Left colon (tissue), 2 donors: ENCODE measurements at regions not wholly inside any gene's neighbourhood (a gene's known extent, or its start where the extent isn't known, plus 50 kb on each side); places are given as distances from the start of the nearest gene placed in this dataset.

Experiments used
- ATAC-seq: fragments of 200-7000 bp; cut with Tn5 transposase; one replicate; pipeline ENCODE4 v1.9.1; 2020; ENCODE audit warnings: mild to moderate bottlenecking, moderate library complexity
- DNase-seq, 2 donors: peaks; one replicate each; pipeline ENCODE4 v3.0.0-alpha.2; 2020
- intact Hi-C, 2 donors: fragments of 100-400 bp; cut with DNase I in 1 of 2; cut with micrococcal nuclease in 1 of 2; formaldehyde crosslinking; loops; one replicate each; pipeline versions ENCODE4 v1.11.2 to v1.14.0; 2022; cut with DNase I, micrococcal nuclease
- donor health status: DM: no; HTN: no; CAD: no.
- donor health status: DM: yes; HTN: yes; CAD: no.

DNA sequence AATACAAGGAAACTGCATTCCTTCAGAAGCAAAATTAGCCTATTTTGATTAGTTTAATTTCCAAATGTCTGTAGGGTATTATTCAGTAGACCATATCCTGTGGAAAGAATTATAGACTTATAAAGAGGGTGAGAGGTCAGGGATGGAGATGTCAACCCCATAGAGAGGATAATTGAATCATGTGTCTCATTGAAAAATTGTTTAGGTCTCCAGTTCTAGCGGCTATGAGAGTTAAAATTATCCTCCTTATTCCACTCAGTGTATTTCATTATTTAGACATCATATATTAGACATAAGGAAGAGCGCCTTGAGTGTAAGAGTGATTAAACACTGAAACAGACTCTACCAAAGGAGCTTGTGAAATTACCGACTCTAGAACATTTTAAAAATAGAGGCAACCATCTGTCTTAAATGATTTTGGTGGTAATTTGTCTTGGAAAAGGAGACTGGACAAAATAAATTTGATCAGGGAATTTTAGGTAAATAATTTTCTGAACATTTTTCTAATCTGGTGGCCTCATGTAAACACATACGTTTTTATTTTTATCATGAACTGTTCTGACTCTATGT lies 654.4 kb upstream of the TENM3 start:
- ATAC-seq (no peak), DNase-seq (no peak)
- intact Hi-C loops: no loop called here

GRCh38 chr4:181592221-181592745 lies 650.9 kb upstream of the TENM3 start:
- DNase-seq: no peak
- ATAC-seq: no peak
- intact Hi-C loops: no loop called here

DNA sequence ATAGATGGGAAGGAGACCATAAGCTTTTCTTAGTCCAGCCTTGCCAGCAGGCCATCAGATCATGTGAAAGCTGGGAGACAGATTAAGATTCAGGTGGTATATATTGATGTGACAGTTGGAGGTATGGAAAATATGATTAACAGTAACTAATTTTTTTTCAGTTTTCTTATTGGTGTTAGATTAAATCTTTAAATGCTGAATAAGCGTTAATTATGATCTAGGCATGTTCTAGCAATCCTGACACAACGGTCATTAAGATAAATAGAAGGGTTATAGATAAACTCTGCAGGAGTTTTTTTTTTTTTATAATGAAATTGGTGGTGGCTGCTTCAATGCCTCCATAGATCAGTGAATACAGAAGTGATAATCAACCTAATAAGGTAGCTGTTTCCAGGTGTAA lies 649.5 kb upstream of the TENM3 start:
- DNase-seq (no peak), ATAC-seq (no peak)
- intact Hi-C loops: no loop called here

GRCh38 chr4:181594188-181594587 lies 649.0 kb upstream of the TENM3 start:
- ATAC-seq (no peak), DNase-seq (no peak)
- intact Hi-C loops: no loop called here

GRCh38 chr4:181595716-181596115 lies 647.5 kb upstream of the TENM3 start:
- ATAC-seq (no peak), DNase-seq (no peak)
- intact Hi-C loops: no loop called here

DNA sequence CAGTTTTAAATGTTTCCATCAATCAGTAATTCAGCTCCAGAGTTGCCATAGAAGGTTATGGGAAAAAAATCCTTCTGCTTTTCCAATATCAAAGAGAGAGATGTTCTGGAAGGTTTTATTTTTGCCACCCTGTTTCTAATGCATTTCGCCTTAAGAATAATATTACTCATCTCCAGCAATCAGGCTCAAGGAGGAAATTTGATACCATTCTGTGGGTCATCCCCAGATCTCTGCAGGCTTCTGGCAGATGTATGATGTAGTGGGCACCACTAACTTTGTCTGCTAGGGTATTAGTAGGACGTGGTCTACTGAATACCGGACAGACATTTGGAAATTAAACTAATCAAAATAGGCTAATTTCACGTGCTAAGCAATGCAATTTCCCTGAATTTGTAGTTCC lies 645.4 kb upstream of the TENM3 start:
- ATAC-seq: no peak
- intact Hi-C loops: no loop called here
- no peak for DNase-seq

- DNase-seq (no peak), ATAC-seq (no peak)
- intact Hi-C loops: no loop called here
These were observed 644.1 kb upstream of the TENM3 start for GRCh38 chr4:181599134-181599533.

DNA sequence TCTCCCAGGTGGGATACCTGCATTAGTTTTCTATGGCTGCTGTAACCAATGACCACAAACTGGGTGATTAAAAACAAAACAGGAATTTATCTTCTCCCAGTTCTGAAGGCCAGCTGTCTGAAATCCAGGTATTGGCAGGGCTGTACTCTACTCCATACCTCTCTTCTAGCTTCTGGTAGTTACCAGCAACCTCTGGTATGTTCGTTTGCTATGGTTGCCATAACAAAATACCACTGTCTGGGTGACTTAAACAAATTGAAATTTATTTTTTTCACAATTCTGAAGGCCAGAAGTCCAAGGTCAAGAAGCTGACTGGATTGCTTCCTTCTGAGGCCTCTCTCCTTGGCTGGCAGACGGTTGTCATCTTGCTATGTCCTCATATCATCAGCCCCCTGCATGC lies 642.1 kb upstream of the TENM3 start:
- no peak for DNase-seq
- no peak for ATAC-seq

DNA sequence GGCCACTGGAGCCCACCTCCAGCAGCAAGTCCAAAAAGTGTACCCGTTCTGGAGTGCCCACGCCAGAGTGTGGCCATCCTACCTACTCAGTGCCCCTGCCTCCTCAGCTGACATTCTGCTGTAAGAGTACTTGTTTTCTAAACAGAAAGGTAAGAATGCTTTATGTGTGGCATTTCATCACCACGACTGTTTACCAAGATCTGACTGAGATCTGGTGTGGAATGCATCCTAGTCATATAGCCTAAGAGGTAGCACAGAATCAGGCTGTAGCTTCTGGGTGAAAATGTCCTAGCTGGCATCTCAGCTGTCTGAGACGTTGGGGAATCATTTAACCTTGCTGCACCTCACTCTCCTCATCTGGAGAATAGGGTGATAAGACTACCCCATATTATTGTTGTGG lies 638.7 kb upstream of the TENM3 start:
- ATAC-seq: no peak
- no peak for DNase-seq
- intact Hi-C loops: no loop called here

More for the DNA sequence above, 642.1 kb upstream of the TENM3 start:
- intact Hi-C loops: no loop called here

GRCh38 chr4:181606300-181606699 lies 636.9 kb upstream of the TENM3 start:
- ATAC-seq (no peak), DNase-seq (no peak)
- intact Hi-C loops: no loop called here

- intact Hi-C loops: no loop called here
- DNase-seq (no peak), ATAC-seq (no peak)
These were observed 635.0 kb upstream of the TENM3 start for GRCh38 chr4:181608181-181608580.

- ATAC-seq (peak; percentile 18), DNase-seq (no peak)
- intact Hi-C loops: no loop called here
These were observed 632.0 kb upstream of the TENM3 start for GRCh38 chr4:181611033-181611711.

- intact Hi-C loops: no loop called here
- ATAC-seq: no peak
- DNase-seq: no peak
These were observed 631.1 kb upstream of the TENM3 start for GRCh38 chr4:181611946-181612600.

DNA sequence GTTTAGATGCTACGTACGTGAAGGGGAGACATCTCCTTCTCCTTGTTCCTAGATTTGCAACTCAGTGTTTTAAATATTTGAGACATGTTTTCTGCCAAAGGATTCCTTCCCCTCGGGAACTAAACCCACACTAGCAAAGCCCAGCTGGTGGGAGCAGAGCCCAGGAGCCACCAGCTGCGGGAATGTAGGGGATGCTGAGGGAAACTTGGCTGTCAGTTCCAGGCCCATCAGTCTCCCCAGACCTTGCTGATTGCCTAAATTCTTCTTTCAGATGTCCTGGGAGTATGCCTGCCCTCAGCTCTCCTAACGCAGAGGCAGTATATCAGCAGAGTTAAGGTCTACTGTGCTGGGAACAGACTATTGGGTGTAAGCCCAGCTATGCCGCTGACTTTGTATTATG lies 630.0 kb upstream of the TENM3 start:
- ATAC-seq: no peak
- intact Hi-C loops: no loop called here
- no peak for DNase-seq

- intact Hi-C loops: no loop called here
- no peak for ATAC-seq
These were observed 625.1 kb upstream of the TENM3 start for GRCh38 chr4:181618038-181618618.

DNA sequence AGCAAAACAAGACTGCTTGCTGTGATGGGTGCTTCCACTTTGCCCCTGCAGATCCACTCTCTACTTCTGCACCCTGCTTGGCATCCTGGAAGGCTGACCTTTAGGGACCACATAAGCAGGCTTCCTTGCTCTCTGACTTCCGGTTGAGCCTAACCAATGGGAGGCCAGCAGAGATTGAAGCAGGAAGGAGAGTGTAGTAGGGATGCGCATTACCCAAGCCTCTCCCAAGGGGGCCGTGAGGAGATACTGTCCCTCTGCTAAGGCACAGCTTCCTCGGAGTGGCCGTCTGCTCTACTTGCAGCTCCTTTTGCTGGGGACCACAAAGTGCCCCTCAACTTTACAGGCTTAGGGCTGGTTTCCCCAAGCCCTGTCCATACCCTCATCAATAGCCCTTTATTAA lies 624.3 kb upstream of the TENM3 start:
- no peak for ATAC-seq
- no peak for DNase-seq
- intact Hi-C loops: no loop called here

More at GRCh38 chr4:181618038-181618618, 625.1 kb upstream of the TENM3 start:
- no peak for DNase-seq

DNA sequence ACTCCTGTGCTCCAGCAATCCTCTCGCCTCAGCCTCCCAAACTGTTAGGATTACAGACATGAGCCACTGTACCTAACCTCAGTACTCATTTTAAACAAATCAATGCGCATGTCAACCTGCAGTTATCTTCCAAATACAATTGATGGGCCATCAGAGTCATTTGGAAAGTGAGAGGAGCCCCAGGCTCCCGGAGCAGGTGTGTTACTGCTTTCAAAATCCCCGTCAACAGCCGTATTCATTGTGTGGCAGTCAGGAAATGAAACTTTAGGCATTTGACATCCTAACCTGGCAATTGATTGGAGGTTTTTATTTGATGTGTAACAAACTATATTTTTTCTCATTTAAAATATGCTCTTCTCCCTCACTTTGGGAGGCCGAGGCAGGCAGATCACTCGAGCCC lies 623.6 kb upstream of the TENM3 start:
- intact Hi-C loops: no loop called here
- ATAC-seq (no peak), DNase-seq (no peak)

GRCh38 chr4:181637186-181638105 lies 605.8 kb upstream of the TENM3 start:
- DNase-seq (no peak), ATAC-seq (no peak)
- intact Hi-C loops: no loop called here

GRCh38 chr4:181643466-181643865 lies 599.7 kb upstream of the TENM3 start:
- ATAC-seq (no peak), DNase-seq (no peak)
- intact Hi-C loops: no loop called here
